HG03521 (cell line): ENCODE measurements at regions not wholly inside any gene's neighbourhood (a gene's known extent, or its start where the extent isn't known, plus 50 kb on each side); places are given as distances from the start of the nearest gene placed in this dataset.
"Not testable (repeated sequence)": the region's sequence is repeated elsewhere in the genome, so short reads cannot be mapped to it uniquely, and the experiment has no call there.

Source experiments
- ATAC-seq: cut with Tn5 transposase; IDR thresholded peaks from one replicate; pipeline ENCODE4 v1.9.1; 2021; ENCODE audit warnings: mild to moderate bottlenecking, moderate library complexity; ENCODE audit not compliant: unreplicated experiment

DNA sequence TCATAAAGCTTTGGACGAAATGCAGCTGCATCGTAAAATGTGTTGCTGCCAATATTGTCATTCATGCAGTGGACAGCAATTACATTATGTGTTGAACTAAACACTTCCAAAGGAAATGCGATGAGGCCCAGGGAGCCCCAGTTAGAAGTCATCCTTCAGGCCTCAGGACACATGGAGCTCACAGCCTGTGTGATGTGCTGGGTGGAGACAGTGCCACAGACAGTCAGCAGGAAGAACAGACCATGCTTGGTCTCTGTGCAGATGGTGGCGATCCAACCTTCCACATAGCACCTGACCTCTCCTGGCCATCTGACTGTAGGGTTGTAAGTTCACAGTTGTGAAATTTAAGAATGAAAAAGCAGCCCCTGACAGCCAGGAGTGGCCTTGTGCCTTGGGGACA is 118.3 kb upstream of the ALKAL2 start:
- no peak for ATAC-seq

DNA sequence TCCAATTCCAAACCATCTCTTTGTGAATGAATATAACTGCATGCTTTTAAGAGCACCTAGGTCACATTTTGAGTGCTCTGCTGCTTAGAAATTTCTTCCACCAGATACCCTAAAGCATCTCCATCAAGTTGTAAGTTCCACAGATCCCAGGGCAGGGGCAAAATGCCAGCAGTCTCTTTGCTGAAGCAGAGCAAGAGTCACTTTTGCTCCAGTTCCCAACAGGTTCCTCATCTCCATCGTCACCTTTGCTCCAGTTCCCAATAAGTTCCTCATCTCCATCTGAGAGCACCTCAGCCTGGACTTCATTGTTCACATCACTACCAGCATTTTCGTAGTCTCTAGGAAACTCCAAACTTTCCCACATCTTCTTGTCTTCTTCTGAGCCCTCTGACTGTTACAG is 116.7 kb upstream of the ALKAL2 start:
- ATAC-seq: no peak

DNA sequence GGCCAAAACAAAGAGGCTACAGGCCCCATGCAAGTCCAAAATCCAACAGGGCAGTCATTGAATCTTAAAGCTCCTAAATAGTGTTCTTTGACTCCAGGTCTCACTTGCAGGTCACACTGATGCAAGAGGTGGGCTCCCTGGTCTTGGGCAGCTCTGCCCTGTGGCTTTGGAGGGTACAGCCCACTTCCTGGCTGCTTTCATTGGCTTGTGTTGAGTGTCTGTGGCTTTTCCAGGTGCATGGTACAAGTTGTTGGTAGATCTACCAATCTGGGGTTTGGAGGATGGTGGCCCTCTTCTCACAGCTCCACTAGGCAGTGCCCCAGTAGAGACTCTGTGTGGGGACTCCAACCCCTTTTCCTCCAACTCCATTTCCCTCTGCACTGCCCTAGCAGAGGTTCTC is 115.8 kb upstream of the ALKAL2 start:
- ATAC-seq: no peak

DNA sequence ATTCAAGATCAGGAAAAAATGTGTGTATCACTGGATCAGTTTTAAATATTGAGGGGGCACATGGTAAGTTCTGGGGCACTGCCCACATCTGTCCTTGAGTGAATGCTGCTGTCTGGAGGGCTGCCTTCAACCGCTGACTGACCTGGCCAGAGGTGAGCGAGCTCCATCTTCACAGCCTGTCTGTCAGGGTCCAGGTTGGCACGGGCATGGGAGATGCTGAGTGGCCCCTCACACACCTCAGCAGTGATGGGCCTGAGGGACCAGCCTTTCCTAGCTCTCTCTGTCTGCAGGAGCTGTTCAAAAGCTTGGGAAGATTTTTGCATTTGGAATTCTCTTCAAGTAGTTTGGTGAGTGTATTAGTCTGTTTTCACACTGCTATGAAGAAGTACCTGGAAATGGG is 114.8 kb upstream of the ALKAL2 start:
- ATAC-seq: no peak

DNA sequence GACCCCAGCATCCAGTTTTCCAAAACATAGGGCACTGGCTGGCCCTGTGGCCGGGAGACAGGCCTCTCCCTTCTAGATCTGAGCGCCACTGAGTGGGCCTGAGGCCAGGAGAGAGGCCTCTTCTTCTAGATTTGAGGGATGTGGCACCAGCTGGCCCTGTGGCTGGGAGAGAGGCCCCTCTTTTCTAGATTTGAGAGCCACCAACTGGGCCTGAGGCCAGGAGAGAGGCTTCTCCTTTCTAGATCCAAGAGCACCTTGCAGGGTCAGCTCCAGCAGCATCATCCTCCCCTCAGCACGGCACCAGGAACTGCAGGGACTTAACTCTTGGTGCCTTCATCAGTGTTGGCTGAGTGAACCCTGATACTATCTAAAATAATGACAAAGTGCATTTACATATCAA is 114.3 kb upstream of the ALKAL2 start:
- no peak for ATAC-seq

DNA sequence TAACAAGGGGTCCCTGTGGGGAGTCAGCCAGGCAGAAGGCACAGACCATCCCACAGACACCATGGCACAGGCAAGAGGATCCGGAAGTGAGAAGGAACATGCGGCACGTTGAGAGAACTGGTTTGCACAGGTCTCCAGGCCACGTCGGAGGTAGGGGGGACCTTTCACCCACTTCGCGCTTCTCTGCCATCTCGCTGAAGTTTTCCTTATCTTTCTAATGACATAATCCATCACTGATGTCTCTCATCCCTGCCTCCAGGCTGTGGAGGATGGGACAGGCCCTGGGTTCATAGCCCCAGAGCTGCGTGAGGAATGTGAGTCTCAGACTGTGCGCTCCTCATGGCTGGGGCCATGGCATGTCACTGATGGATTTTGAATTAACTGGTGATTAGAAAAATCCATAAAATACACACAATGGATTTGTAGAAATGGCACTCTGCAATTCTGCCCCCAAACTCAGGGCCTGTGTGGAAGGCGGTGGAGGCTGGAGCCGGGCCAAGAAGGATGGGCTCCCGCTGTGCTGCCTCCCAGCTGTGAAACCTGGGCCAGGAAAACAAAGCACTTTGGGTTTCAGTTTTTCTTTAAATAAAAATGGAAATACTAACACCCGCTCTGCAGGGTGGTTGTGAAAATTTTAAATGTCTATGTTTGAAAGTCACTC is 113.3 kb upstream of the ALKAL2 start:
- no peak for ATAC-seq

DNA sequence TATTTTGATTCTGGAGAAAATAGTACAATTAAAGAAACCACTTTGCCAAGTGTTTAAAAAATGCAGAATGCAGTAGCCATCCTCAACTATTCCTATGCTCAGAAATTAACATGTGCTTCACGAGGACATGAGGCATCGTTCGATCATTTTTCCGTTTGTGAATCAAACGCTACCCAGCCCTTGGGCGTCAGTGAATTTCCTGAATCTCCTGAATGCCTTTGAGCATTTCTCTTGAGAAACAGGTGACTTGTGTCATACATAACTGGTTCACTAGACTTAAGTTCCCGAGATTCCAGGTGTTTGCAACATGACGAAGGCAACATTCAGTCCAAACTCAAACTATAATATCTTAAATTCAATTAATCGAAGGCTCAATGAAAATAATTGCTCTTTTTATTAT is 110.0 kb upstream of the ALKAL2 start:
- no peak for ATAC-seq

DNA sequence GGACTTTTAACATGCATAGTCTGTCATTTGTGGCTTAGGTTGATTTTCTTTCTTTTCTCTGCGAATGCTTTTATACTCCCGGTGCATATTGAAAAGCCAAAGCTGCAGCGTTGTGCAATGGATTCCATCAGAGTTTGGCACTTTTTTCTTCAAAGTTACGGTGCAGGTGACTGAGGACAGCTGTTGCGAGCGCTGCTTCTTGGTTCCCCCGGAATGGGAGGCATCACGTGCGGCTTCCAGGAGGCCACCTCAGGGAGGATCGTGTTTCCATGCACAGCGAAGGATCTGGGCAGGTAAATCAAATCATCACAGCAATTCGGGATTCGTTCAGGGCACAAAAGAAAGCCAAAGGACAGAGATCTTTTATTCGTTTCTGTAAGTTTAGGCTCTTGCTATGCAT is 109.6 kb upstream of the ALKAL2 start:
- no peak for ATAC-seq

DNA sequence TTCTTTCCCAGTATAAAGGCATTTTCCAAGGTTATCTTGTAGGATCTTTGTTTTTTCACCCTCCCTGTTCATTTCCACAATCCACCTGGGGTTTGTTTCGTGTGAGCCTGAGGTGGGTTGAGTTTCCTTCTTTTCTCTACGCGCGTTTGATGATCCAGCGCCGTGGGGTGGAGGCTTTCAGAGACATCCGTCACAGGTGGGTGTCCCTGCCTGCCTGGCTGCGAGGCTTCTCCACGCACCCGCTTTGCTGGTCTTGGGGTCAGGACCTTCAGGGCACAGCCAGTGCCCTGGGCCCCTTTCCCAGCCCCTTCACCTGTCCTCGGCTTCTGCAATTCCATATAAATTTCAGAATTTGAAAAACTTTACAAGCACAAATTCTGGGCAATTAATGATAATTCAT is 109.0 kb upstream of the ALKAL2 start:
- ATAC-seq: no peak

DNA sequence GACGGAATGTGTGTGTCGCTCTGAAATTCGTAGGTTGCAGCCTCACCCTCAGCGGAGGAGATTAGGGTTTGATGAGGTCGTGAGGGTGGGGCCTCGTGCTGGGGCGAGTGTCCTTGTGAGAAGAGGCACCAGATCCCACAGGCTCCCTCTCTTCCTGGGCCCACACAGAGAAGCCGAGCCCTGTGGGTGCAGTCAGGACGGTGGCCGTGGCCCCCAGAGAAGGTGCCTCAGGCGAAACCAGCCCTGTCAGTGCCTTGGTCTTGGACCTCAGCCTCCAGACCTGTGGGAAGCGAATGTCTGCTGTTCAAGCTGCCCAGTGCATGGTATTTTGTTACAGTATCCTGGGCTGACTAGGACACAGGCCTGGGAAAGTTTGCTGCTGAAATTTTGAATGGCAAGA is 108.0 kb upstream of the ALKAL2 start:
- ATAC-seq: no peak

DNA sequence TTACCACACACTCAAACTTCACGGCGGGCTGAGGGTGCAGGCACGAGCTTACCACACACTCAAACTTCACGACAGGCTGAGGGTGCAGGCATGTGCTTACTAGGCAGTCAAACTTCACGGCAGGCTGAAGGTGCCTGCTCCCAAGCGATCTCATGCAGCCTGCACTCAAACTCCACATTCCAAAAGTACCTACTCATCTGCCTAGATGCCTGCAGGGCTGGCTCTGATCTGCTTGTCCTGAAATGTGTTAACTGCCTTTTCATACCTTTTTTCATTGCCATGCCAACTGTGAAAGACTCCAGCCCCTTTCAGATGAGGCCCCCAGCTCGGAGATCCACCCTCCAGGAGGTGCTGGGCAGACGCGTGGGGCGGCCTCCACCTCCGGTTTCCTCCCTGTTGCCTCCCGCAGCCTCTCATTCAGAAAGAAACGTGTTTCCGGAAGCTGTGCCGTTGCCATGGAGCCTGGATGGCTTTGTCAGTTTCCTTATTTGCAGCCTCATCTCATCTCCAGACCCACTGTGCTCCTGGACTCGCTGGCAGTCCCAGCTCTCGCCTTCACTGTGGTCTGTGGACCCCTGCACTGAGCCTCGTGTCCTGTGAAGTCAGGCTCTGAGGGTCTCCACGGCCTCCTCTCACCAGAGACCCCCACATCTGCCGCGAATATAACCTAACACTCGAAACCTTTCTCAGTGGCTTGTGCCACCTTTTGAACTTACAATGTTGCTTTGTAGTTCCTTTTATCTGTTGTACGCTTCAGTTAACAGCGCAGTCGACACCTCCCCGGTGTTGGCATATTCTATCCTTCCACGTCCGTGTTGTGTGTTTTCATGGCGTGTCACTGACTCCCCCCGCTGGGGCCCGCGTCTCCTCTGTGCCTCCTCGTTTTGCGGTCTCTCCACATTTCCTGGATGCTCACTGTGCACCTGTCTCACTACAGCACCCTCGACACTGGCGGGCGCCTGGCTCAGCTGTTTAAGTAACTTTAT is 106.1 kb upstream of the ALKAL2 start:
- ATAC-seq: no peak

DNA sequence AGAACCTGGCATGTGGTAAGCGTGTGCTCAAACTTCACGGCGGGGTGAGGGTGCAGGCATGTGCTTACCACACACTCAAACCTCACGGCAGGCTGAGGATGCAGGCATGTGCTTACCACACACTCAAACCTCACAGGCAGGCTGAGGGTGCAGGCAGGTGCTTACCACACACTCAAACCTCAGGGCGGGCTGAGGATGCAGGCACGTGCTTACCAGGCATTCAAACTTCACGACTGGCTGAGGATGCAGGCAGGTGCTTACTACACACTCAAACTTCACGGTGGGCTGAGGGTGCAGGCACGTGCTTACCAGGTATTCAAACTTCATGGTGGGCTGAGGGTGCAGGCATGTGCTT is 105.0 kb upstream of the ALKAL2 start:
- no peak for ATAC-seq

DNA sequence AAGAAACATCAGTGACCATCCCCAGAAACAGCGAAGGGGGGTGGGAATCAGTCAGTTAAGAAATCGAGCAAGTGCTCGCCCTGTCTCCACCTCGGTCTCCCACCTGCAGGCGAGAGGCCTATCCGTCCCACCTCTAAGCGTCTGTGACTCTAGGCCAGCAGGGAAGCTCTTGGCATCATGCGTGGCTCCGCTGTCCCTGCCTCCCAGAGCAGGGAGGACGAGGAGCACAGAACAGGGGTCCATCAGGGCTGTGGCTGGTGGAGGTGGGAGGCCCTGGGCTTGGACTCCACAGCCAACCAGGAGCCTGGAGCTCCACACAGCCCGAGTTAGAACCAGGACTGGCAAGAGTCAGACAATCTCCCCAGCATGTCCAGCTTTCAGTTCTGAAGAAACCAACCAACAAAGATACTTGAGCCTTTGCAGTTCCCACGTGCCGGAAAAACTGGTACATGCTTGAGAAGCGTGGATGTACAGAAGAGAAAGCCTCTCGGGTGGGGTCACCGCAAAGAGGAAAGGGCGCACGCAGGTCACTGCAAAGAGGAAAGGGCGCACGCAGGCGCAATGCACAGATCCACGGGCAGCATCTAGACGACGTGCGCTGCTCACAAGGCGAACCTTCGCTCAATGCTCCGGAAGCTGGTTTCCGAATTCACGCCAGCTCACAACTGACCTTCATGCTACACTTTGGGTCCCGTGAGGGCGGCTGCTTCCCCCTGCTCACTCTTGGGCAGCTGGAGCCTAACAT is 104.5 kb upstream of the ALKAL2 start:
- no peak for ATAC-seq

DNA sequence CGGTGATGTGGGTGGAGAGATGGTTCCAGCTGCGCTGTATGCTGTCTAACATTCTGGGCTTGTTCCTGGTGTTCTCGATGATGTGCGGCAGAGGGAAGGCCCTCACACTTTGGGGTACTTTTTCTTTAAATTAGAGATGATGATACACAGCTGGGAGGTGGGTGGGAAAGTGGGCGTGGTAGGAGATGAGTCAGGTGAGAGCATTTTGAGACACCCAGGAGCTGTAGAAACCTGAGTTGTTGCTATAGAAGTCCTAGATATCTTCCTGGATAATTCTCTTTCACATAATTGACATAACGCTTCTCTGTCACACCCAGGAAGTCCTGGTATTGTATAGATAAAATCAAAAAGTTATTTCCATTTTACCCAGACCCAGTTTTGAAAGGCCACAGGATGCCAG is 103.8 kb upstream of the ALKAL2 start:
- no peak for ATAC-seq

DNA sequence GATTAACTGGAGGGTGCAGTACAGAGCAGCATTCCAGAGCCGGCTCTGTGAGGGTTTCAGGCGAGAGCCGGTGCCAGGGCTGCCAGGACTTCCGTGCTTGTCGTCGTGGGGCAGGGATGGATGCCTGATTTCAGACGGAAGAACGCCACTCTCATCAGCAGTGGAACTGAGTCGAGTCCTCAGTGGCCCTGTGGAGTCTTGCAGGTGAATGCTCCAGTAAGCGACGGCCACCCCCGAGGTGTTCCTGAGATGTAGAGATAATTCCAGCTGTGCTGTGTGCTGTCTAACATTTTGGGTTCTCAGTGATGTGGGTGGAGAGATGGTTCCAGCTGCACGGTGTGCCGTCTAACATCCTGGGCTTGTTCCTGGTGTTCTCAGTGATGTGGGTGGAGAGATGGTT is 103.1 kb upstream of the ALKAL2 start:
- no peak for ATAC-seq

DNA sequence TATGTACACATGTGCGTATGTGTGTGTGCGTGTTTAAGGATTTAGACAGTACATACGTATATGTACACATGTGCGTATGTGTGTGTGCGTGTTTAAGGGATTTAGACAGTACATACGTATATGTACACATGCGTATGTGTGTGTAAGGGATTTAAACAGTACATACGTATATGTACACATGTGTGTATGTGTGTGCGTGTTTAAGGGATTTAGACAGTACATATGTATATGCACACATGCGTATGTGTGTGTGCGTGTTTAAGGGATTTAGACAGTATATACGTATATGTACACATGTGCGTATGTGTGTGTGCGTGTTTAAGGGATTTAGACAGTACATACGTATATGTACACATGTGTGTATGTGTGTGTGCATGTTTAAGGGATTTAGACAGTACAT is 102.1 kb upstream of the ALKAL2 start:
- not testable (repeated sequence) for ATAC-seq

DNA sequence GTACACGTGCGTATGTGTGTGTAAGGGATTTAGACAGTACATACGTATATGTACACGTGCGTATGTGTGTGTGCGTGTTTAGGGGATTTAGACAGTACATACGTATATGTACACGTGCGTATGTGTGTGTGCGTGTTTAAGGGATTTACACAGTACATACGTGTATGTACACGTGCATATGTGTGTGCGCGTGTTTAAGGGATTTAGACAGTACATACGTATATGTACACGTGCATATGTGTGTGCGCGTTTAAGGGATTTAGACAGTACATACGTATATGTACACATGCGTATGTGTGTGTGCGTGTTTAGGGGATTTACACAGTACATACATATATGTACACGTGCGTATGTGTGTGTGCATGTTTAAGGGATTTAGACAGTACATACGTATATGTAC is 100.9 kb upstream of the ALKAL2 start:
- not testable (repeated sequence) for ATAC-seq

DNA sequence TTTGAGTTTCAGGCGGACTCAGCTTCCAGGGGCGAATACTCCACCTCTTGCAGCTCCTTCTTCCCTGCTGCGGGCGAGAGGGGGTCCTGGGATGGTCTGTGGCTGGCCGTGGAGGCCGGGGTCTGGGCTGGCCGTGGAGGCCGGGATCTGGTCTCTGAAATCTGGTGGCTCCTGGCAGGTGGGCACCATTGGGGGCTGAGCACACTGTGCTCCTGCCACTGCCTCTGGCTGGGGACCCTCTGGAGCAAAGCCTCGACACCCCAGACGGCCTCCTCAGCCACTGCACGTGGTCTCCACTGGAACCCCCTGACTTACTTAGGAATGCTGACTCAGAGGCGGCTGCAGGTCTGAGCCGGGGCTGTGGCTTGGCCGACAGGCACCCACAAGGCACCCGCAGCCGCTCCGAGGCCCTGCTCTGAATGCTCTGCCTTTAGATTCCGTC is 100.1 kb upstream of the ALKAL2 start:
- ATAC-seq: no peak

DNA sequence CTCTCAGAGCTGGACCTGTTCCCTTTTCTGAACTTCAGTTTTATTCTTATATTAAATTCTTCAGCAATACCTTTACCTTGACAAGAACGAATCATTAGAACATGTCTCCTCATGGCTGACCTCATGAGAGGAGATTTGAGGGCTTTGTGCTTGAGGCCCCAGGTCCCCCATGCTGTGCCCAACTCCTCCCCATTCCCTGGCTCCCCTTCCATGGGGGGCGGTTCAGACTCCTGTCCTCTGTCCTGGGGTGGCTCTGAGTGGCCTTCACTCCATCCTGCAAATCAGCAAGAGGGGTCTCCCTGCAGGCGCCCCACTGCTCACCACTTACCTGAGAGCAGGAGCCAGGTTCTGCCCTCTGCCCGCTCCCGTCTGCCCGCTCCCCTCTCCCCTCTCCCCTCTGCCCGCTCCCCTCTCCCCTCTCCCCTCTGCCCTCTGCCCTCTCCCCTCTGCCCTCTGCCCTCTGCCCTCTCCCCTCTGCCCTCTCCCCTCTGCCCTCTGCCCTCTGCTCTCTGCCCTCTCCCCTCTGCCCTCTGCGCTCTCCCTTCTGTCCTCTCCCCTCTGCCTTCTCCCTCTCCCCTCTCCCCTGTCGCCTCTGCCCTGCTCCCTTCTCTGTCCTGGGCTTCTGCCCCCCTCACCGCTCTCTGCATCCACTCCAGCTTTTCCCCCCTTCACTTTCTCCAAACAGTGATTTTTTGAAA is 98.7 kb upstream of the ALKAL2 start:
- no peak for ATAC-seq

DNA sequence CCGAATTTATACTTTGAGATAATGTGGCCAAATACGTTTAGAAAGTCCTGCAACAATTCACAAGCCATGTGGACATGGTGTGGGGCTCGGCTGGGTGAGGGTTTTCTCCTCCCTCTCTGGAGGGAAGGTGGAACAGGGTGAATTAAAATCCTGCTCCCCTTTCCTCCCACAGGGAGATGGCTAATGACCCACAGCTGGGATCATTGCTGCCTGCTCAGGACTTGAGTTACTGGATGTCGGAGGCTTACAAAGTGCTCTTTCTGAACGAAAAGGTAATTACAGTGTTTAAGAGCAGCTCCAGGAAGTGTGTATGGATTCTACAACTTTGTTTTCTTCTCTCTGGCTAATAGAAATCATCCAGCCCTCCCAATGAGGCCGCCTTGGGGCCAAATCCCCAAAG is 97.9 kb upstream of the ALKAL2 start:
- no peak for ATAC-seq

DNA sequence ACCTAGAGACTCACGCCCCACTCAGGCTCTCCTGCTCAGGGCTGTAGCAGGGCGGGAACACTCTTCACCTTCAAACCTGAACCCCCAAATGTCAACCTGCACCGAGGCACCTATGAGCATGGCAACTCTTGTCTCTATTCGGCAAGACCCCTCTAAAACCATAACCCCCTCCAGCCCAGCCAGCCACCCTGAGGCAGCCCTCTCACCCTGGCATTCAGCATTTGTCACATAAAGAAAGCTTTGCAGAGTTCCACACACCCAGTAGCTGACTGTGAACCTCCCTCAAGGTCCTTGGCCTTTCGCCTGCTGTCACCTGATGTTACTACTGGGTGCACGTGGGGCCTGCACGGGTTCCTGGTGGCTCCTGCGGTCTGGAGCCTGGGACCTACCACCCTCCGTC is 97.2 kb upstream of the ALKAL2 start:
- ATAC-seq: no peak
